ENCODE measurements at regions not wholly inside any gene's neighbourhood (a gene's known extent, or its start where the extent isn't known, plus 50 kb on each side); places are given as distances from the start of the nearest gene placed in this dataset.

DNA sequence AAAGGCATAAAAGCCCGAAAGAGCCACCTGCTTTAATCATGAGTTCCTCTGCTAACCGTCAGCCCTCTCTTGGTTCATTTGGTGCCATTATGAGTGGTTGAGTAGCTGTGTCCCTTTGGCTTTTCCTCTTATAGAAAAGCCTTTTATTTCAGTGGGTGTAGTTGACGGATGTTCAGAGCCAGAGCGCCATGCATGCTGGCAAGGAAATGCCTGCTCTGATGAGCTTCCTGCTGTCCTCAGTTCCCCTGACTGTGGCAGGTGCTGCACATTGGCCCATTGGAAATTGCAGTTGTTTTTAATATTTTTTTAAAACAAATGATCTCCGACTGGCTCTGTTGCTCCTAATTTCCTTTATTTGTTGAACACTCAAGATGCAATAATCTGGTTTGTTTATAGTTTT is 77.3 kb upstream of the LIMCH1 start:
- no peak for DNase-seq (ENCODE audit: low spot score)

DNA sequence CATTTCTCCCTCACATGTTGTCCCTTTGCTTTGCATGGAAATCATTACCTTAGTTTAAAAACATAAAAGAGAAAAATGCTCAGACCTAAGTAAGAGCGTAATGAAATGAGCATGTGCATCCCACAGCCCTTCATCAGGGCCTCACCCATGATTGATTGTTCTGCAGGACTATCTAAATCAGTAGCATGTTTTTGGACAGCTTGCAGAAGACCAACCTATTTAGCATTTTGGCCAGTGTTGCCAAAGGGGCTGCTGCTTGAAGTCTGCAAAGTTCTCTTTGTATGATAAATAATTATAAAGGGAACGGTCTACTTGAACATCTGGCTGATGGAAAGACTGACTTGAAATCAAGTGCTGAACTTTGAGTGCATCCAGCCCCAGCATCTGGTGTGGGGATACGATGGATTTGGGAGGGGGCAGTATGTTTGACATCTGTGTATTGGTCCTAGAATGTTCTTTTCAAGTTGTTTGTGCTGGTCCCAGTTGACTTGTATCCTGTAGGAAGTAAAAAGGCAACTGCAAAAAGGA is 76.1 kb upstream of the LIMCH1 start:
- DNase-seq (ENCODE audit: low spot score), result no peak

DNA sequence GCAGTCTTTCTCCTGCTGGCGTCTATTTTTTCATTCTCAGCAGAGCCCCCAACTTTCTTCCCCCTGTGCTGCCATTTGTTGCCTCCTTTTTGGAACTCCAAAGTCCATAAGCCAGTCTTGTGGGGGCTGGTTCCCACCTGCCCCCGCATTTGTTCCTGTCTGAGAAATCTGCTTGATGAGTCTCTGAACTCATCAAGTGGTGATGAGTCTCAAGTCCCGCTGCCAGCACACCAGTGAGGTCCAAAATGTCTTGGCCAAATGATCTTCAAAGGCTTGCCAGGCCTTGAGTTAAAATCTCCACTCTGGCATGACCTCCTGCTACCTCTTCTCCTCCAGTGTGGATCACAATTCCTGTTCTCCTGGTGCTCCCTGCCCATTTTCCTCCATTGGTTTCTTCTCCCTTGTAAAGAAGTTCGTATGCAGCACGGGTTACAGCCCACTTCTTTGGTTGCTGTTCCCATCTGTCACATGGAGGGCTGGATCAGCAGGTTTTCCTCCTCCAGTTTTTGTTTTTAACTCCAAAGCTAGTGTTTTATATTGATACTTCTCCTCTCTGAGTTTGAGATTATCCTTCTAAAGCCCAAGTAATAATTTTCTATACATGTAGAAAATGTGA is 72.7 kb upstream of the LIMCH1 start:
- no peak for DNase-seq (ENCODE audit: low spot score)

DNA sequence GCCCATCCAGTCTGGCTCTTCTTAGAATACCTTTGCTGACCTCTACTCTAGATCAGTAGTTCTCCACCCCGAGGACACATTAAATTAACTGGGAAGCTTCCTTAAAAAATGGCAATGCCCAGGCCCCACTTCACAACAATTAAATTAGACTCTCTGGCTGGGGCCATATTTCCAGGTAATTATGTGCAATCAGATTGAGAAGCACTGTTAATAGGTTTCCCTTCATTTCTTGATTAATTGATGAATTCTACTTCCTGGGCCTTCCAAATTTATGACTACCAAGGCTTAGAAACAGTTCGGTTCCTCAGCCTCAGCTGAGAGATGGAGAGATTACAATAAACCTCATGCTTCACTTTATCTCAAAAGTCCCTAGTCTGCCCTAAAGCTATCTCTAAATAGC is 71.7 kb upstream of the LIMCH1 start:
- DNase-seq (ENCODE audit: low spot score), result no peak

DNA sequence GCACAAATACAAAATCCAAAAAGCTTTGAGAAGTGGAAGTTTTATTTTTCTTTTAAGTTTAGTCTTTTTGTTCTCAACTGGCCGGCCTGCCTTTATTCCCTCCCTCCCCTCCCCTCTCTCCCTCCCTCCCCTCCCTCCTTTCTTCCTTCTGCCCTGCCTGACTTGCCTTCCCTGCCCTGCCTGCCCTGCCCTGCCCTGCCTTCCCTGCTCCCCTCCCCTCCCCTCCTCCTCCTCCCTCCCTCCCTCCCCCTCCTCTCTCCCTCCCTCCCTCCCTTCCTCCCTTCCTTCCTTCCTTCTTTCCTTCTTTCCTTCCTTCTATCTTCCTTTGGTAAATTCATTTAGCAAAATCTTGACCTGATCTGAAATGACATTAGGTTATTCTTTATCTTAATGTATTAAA is 69.8 kb upstream of the LIMCH1 start:
- DNase-seq (ENCODE audit: low spot score), result no peak

DNA sequence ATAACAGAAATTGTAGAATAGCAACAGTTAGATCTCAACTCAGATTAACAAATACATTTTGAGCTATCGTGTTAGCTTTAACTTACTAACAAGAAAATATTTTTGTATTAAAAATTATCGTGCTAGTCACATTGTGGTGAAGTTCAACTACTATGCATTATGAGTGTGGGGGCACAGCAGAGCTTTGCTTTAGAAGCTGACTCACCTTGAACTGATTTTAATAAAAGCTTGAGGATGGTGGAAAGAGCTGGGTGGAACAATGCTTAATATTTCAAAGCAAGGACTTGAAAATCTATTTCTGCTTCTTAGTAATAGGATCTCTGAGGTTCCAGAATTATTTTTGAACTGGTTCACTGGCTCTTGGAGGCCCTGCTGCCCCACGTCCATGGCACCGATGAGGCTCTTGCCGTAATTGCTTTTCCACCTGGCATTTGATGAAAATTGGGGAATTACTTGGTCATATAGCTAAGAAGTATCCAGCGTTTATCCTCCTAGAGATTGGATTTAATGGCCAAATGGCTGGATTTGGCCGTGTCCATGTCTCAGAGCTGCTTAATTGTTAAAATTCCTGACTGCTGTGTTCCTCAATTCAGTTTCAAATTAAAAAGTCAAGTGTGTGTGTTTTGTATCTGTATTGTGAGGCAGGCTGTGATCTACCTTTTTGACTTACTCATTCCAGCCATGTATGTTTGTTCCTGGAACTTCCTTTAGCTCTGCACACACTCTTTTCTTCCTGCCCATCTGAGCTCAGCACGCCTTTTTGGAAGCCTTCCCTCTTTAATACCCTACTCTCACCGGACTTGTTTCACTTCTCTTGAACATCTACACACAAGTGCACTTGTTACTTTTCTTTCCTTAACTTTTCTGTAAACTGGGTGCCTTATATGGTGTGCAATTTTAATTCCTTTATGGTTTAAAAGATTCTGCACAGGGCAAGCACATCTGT is 66.6 kb upstream of the LIMCH1 start:
- no peak for DNase-seq (ENCODE audit: low spot score)

DNA sequence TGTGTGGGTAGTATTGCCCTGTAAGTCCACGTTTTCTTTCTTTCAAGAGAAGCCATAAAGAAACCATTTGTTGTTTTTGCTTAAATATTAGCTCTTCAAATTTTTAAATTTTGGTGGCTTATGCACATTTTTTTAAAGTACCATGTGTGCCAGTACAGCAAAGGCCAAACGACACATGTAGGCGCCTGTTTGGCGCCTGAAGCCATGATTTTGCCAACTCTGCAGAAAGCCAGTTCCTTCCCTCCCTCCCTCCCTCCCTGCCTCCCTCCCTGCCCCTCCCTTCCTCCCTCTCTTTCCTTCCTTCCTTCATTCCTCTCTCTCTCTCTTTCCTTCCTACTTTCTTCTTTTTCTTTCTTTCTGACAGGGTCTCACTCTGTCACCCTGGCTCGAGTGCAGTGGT is 65.9 kb upstream of the LIMCH1 start:
- DNase-seq (ENCODE audit: low spot score), result no peak

DNA sequence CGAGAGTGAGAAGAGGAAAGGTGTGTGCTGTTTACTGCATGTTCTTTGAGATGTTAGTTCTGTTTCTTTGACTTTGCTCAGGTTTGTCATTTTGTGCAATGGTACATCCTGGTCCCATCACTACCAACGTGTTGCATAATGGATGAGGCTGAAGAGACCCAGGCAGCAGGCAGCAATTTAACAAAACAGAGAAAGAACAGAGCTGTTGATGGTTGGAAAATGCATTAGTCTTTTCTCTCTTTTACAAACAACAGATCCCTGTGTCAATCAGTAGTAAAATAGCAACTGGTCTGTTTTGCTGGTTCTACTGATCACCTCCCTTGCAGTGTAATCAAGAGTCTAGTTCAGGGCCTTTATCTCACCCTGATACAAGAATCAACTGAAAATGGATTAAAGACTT is 64.8 kb upstream of the LIMCH1 start:
- DNase-seq (ENCODE audit: low spot score), result no peak

DNA sequence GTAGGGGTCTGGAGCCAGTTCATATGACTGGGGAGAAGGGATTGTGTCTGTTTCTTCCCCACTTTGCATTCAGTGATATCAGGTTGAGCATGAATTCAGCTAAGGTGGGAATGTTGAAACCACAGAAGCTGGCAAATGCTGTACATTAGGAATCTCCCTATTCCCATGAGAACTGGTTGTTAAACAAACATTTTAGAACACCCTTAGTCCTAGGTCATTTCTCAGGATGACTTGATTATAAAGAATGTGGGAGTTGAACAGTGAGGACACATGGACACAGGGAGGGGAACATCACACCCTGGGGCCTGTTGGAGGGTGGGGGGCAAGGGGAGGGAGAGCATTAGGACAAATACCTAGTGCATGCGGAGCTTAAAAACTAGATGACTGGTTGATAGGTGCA is 62.6 kb upstream of the LIMCH1 start:
- DNase-seq (ENCODE audit: low spot score), result no peak

DNA sequence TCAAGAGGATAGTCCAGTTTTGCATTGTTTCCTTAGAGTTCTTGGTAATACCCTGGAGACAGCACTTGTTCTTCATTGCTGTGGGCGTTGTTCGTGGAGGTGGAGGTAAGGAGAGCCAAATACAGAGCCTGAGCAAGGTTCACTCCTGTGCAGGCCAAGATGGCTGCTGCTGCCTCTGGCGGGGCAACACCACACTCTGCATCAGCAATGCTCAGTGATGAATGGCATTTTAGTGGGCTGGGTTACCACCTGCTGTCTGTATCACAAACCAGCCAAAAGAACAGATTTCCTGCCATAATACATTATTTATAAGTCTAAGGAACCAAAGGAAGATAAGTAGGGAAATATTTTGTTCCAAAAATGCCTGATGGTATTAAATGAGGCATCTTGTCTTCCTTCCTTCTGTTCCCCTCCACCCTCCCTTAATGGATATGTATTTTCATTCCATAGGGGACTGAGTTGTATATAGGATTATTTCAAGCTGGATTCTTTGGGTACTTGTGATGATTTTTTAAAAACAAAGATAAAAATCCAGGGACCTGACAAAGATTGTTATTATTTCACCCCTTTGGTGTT is 61.6 kb upstream of the LIMCH1 start:
- DNase-seq (ENCODE audit: low spot score), result no peak

DNA sequence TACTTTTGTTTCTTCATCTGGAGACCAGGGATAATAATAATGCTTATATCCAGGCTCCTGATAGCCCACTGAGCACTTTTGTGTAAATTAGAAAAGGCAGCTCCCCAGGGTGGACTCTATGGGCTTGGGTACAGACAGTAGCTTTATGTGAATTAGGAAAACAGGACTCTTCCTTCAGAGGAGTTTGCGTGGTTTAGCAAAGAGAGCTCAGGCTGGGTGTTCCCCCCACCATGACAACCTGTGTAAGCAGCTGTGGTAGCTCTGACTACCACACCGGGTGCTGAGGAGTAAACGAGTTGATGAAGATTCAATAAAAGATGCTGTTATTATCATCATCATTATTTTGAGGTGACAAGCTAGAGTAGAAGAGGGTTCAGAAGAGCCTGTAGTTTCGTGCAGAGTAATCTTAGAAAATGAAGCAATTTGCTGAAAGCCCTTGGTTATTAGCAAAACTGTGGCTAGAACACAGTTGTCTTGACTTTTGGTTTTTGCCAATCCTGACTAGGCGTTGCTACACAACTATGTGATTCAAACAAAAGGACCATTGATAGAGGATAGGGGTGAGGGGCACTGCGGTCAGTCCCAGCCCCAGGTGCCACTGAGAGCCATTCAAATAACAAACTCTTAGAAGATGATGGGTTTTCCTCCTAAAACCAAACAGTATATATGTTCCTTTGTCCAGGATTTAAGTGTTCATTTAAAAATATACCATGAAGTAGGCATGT is 60.6 kb upstream of the LIMCH1 start:
- DNase-seq (ENCODE audit: low spot score), result no peak

DNA sequence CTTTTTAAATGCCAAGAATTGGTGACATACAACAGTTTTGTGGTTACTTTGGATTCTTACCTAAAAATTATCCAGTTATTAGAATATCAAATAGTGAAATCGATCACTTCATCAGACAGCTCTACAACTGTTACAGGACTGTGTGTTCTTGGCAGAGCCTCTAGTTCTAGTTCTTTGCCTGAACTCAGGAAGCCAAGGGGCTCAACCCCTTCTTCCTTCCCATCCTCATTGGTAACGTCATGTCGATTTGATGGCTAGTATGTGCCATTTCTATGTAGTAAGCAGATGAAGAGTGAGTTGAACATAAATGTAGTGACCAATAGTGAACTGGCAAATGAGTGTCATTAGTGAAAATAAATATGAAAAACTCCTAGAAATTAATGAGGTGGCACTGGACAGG is 59.4 kb upstream of the LIMCH1 start:
- no peak for DNase-seq (ENCODE audit: low spot score)

DNA sequence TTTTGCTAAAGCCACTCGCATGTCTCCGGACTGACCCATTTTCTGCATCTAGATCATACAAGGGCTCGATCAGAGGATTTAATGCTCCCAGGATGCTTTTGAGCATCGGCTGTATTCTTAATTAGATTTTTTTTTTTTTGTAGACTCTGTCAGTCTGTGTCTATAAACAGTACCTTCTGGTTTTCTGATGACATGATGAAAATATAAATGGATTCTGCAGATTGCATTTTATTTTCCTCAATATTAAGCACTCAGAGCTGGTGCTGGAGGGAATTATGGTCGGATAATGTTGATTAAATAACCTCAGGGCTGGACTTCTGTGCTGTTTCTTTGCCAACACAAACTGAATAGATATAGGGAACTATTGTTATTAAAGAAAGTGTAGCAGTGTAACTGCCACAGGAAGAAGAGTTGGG is 57.1 kb upstream of the LIMCH1 start:
- DNase-seq (ENCODE audit: low spot score), result no peak

DNA sequence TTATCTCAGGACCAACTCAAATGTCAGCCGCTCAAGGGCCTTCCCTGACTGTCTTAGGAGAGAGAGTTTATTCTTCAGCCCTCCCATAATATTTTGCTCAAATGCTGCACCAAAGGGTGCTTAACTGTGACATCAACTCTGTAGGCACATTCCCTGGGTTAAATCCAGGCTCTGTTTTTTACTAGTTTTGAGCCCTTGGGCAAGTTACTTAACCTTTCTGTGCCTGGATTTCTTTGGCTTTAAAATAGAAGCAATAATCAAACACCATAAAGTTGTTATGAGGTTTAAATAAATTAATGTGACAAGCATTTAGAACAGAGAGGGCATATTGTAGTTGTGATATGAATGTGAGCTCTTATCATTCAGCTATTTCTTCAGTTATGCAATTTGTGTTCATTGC is 54.2 kb upstream of the LIMCH1 start:
- no peak for DNase-seq (ENCODE audit: low spot score)

DNA sequence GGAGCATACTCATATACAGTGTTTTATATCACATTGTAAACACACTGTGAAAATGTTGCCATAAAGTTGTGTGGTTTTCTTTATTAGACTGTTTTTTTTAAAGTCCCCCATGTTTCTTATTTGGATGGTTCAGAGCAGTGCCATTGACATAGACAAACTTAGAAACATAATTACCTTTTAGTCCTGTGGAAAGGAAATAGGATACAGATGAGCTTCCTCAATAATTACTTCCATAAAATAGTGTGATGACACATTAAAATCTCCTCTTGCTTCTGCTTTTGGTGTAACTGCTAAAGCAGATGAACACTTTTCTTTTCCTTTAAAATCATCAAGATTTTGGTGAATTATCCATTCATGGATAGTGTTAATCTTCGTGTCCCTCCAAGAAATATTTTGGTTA is 52.9 kb upstream of the LIMCH1 start:
- DNase-seq (ENCODE audit: low spot score), result no peak

DNA sequence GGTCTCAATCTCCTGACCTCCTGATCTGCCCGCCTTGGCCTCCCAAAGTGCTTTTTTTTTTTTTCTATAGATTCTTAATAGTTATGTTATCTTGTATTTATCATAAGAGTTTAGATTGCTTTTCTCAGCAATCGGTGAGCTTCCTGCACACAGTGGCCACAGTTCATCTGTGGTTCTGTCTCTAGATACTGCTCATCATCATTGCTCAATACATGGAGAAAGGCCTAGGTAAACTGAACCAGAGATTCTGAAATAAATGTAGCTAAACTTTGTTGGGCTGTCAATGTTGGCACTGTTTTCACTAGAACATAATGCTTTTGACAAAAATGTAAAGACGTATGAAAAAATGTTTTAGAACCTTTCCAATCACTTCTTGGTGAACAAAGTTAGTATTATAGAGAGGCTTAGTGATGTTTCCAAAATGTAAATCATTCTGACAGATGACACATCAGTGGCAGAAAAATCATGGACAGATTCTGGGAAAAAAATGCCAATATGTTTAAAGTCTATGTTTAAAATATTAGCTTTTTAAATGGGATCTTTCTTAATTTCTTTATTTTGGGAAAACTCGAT is 50.0 kb upstream of the LIMCH1 start:
- no peak for DNase-seq (ENCODE audit: low spot score)
